ENCODE measurements at regions not wholly inside any gene's neighbourhood (a gene's known extent, or its start where the extent isn't known, plus 50 kb on each side); places are given as distances from the start of the nearest gene placed in this dataset.

- H3K27me3 ChIP-seq (replicated peaks in 2 of 5; ENCODE audit: control insufficient read depth in 4 of 5, insufficient read depth in 5 of 5, low read length in 4 of 5): no peaks in the 10 kb centered on the region
- ChIA-PET CTCF (no interaction called here), POLR2A (no interaction called here)
- 80% methylated on average over 1 of the region's 3 CpGs for WGBS (ENCODE audit: insufficient coverage)
- no peak overlapping the region for H3K4me3 ChIP-seq (ENCODE audit: control insufficient read depth in 1 of 7, extremely low read depth in 1 of 7, insufficient read depth in 4 of 7, low read depth in 2 of 7, low read length in 6 of 7)
- no peak for DNase-seq
- peaks cover 0 to 26% (median 16%) of the 10 kb centered on the region in 4 experiments for H3K4me1 ChIP-seq (ENCODE audit: control extremely low read depth in 1 of 4, control insufficient read depth in 4 of 4, insufficient read depth in 4 of 4, low read length in 3 of 4)
- H3K27ac ChIP-seq (ENCODE audit: insufficient read depth in 1 of 2, low read depth in 1 of 2, low read length in 2 of 2, poor library complexity in 1 of 2, severe bottlenecking in 2 of 2): no peak overlapping the region
- peaks cover 0 to 16% (median 0%) of the 10 kb centered on the region in 5 experiments for H3K9me3 ChIP-seq (ENCODE audit: control extremely low read depth in 1 of 5, control insufficient read depth in 4 of 5, insufficient read depth in 2 of 5, low read depth in 1 of 5, low read length in 4 of 5)
- H3K36me3 ChIP-seq (ENCODE audit: control insufficient read depth in 4 of 4, insufficient read depth in 4 of 4, low read length in 3 of 4): no peaks in the 10 kb centered on the region
Measured at GRCh38 chr4:176843710-176844109, 51.0 kb upstream of the VEGFC start.

GRCh38 chr4:176844448-176844847 lies 51.7 kb upstream of the VEGFC start:
- H3K4me3 ChIP-seq (ENCODE audit: control insufficient read depth in 1 of 7, extremely low read depth in 1 of 7, insufficient read depth in 4 of 7, low read depth in 2 of 7, low read length in 6 of 7): no peak overlapping the region
- WGBS (ENCODE audit: insufficient coverage): 93% methylated on average over 3 of the region's 4 CpGs
- no peak for DNase-seq
- no peaks in the 10 kb centered on the region for H3K36me3 ChIP-seq (ENCODE audit: control insufficient read depth in 4 of 4, insufficient read depth in 4 of 4, low read length in 3 of 4)
- ChIA-PET CTCF (interaction anchor here (1.4 kb wide), 1 partner anchor 19 kb away, joined by 3 read pairs; no protein-coding TSS in a partner anchor), POLR2A (no interaction called here)
- H3K27ac ChIP-seq (ENCODE audit: insufficient read depth in 1 of 2, low read depth in 1 of 2, low read length in 2 of 2, poor library complexity in 1 of 2, severe bottlenecking in 2 of 2): no peak overlapping the region
- peaks cover 0 to 16% (median 0%) of the 10 kb centered on the region in 5 experiments for H3K9me3 ChIP-seq (ENCODE audit: control extremely low read depth in 1 of 5, control insufficient read depth in 4 of 5, insufficient read depth in 2 of 5, low read depth in 1 of 5, low read length in 4 of 5)
- H3K27me3 ChIP-seq (replicated peaks in 2 of 5; ENCODE audit: control insufficient read depth in 4 of 5, insufficient read depth in 5 of 5, low read length in 4 of 5): no peaks in the 10 kb centered on the region
- peaks cover 0 to 23% (median 14%) of the 10 kb centered on the region in 4 experiments for H3K4me1 ChIP-seq (ENCODE audit: control extremely low read depth in 1 of 4, control insufficient read depth in 4 of 4, insufficient read depth in 4 of 4, low read length in 3 of 4)

GRCh38 chr4:176845636-176846035 lies 52.9 kb upstream of the VEGFC start:
- H3K9me3 ChIP-seq (ENCODE audit: control extremely low read depth in 1 of 5, control insufficient read depth in 4 of 5, insufficient read depth in 2 of 5, low read depth in 1 of 5, low read length in 4 of 5): peaks cover 0 to 16% (median 0%) of the 10 kb centered on the region in 5 experiments
- no peaks in the 10 kb centered on the region for H3K36me3 ChIP-seq (ENCODE audit: control insufficient read depth in 4 of 4, insufficient read depth in 4 of 4, low read length in 3 of 4)
- no peak overlapping the region for H3K27ac ChIP-seq (ENCODE audit: insufficient read depth in 1 of 2, low read depth in 1 of 2, low read length in 2 of 2, poor library complexity in 1 of 2, severe bottlenecking in 2 of 2)
- H3K27me3 ChIP-seq (replicated peaks in 2 of 5; ENCODE audit: control insufficient read depth in 4 of 5, insufficient read depth in 5 of 5, low read length in 4 of 5): no peaks in the 10 kb centered on the region
- CTCF ChIA-PET: interaction anchor here (0.6 to 1.4 kb wide), 2 partner anchors 21 to 36 kb away, joined by 3 read pairs; no protein-coding TSS in a partner anchor
- no peak overlapping the region for H3K4me3 ChIP-seq (ENCODE audit: control insufficient read depth in 1 of 7, extremely low read depth in 1 of 7, insufficient read depth in 4 of 7, low read depth in 2 of 7, low read length in 6 of 7)
- no peak for DNase-seq
- H3K4me1 ChIP-seq (ENCODE audit: control extremely low read depth in 1 of 4, control insufficient read depth in 4 of 4, insufficient read depth in 4 of 4, low read length in 3 of 4): peaks cover 0 to 12% (median 4%) of the 10 kb centered on the region in 4 experiments
- POLR2A ChIA-PET: no interaction called here
- WGBS (ENCODE audit: insufficient coverage): 100% methylated on average over 2 of the region's 2 CpGs

GRCh38 chr4:176849076-176849475 lies 56.4 kb upstream of the VEGFC start:
- ChIA-PET POLR2A (no interaction called here), CTCF (no interaction called here)
- no peaks in the 10 kb centered on the region for H3K27me3 ChIP-seq (replicated peaks in 2 of 5; ENCODE audit: control insufficient read depth in 4 of 5, insufficient read depth in 5 of 5, low read length in 4 of 5)
- H3K4me1 ChIP-seq (ENCODE audit: control extremely low read depth in 1 of 4, control insufficient read depth in 4 of 4, insufficient read depth in 4 of 4, low read length in 3 of 4): no peaks in the 10 kb centered on the region
- peak in 2 of 3 donors; percentile 20 to 30 for DNase-seq
- no peaks in the 10 kb centered on the region for H3K36me3 ChIP-seq (ENCODE audit: control insufficient read depth in 4 of 4, insufficient read depth in 4 of 4, low read length in 3 of 4)
- peaks cover 0 to 18% (median 0%) of the 10 kb centered on the region in 5 experiments for H3K9me3 ChIP-seq (ENCODE audit: control extremely low read depth in 1 of 5, control insufficient read depth in 4 of 5, insufficient read depth in 2 of 5, low read depth in 1 of 5, low read length in 4 of 5)
- H3K27ac ChIP-seq (ENCODE audit: insufficient read depth in 1 of 2, low read depth in 1 of 2, low read length in 2 of 2, poor library complexity in 1 of 2, severe bottlenecking in 2 of 2): no peak overlapping the region
- no peak overlapping the region for H3K4me3 ChIP-seq (ENCODE audit: control insufficient read depth in 1 of 7, extremely low read depth in 1 of 7, insufficient read depth in 4 of 7, low read depth in 2 of 7, low read length in 6 of 7)

GRCh38 chr4:176850436-176850835 lies 57.7 kb upstream of the VEGFC start:
- WGBS (ENCODE audit: insufficient coverage): no CpG with 5 or more reads among the region's 2 CpGs
- H3K27ac ChIP-seq (ENCODE audit: insufficient read depth in 1 of 2, low read depth in 1 of 2, low read length in 2 of 2, poor library complexity in 1 of 2, severe bottlenecking in 2 of 2): no peak overlapping the region
- CTCF ChIA-PET: no interaction called here

GRCh38 chr4:176856421-176856820 lies 63.7 kb upstream of the VEGFC start:
- Histone ChIP-seq H3K4me1 (ENCODE audit: control extremely low read depth in 1 of 4, control insufficient read depth in 4 of 4, insufficient read depth in 4 of 4, low read length in 3 of 4) (no peaks in the 10 kb centered on the region), H3K9me3 (ENCODE audit: control extremely low read depth in 1 of 5, control insufficient read depth in 4 of 5, insufficient read depth in 2 of 5, low read depth in 1 of 5, low read length in 4 of 5) (peaks cover 0 to 2% (median 0%) of the 10 kb centered on the region in 5 experiments), H3K27me3 (replicated peaks in 2 of 5; ENCODE audit: control insufficient read depth in 4 of 5, insufficient read depth in 5 of 5, low read length in 4 of 5) (no peaks in the 10 kb centered on the region), H3K4me3 (ENCODE audit: control insufficient read depth in 1 of 7, extremely low read depth in 1 of 7, insufficient read depth in 4 of 7, low read depth in 2 of 7, low read length in 6 of 7) (no peak overlapping the region), H3K27ac (ENCODE audit: insufficient read depth in 1 of 2, low read depth in 1 of 2, low read length in 2 of 2, poor library complexity in 1 of 2, severe bottlenecking in 2 of 2) (no peak overlapping the region), H3K36me3 (ENCODE audit: control insufficient read depth in 4 of 4, insufficient read depth in 4 of 4, low read length in 3 of 4) (no peaks in the 10 kb centered on the region)
- CTCF ChIA-PET: no interaction called here
- POLR2A ChIA-PET: no interaction called here
- no CpG with 5 or more reads among the region's 2 CpGs for WGBS (ENCODE audit: insufficient coverage)
- DNase-seq: no peak

More at GRCh38 chr4:176850436-176850835, 57.7 kb upstream of the VEGFC start:
- no peaks in the 10 kb centered on the region for H3K27me3 ChIP-seq (replicated peaks in 2 of 5; ENCODE audit: control insufficient read depth in 4 of 5, insufficient read depth in 5 of 5, low read length in 4 of 5)
- H3K9me3 ChIP-seq (ENCODE audit: control extremely low read depth in 1 of 5, control insufficient read depth in 4 of 5, insufficient read depth in 2 of 5, low read depth in 1 of 5, low read length in 4 of 5): peaks cover 0 to 10% (median 0%) of the 10 kb centered on the region in 5 experiments
- no peak for DNase-seq
- H3K4me3 ChIP-seq (ENCODE audit: control insufficient read depth in 1 of 7, extremely low read depth in 1 of 7, insufficient read depth in 4 of 7, low read depth in 2 of 7, low read length in 6 of 7): no peak overlapping the region
- H3K36me3 ChIP-seq (ENCODE audit: control insufficient read depth in 4 of 4, insufficient read depth in 4 of 4, low read length in 3 of 4): no peaks in the 10 kb centered on the region
- POLR2A ChIA-PET: no interaction called here
- no peaks in the 10 kb centered on the region for H3K4me1 ChIP-seq (ENCODE audit: control extremely low read depth in 1 of 4, control insufficient read depth in 4 of 4, insufficient read depth in 4 of 4, low read length in 3 of 4)

- POLR2A ChIA-PET: no interaction called here
- no peaks in the 10 kb centered on the region for H3K36me3 ChIP-seq (ENCODE audit: control insufficient read depth in 4 of 4, insufficient read depth in 4 of 4, low read length in 3 of 4)
- CTCF ChIA-PET: no interaction called here
Measured at GRCh38 chr4:176858839-176859238, 66.1 kb upstream of the VEGFC start.

More at GRCh38 chr4:176858839-176859238, 66.1 kb upstream of the VEGFC start:
- H3K9me3 ChIP-seq (ENCODE audit: control extremely low read depth in 1 of 5, control insufficient read depth in 4 of 5, insufficient read depth in 2 of 5, low read depth in 1 of 5, low read length in 4 of 5): peaks cover 0 to 3% (median 0%) of the 10 kb centered on the region in 5 experiments
- H3K27ac ChIP-seq (ENCODE audit: insufficient read depth in 1 of 2, low read depth in 1 of 2, low read length in 2 of 2, poor library complexity in 1 of 2, severe bottlenecking in 2 of 2): no peak overlapping the region
- no peaks in the 10 kb centered on the region for H3K27me3 ChIP-seq (replicated peaks in 2 of 5; ENCODE audit: control insufficient read depth in 4 of 5, insufficient read depth in 5 of 5, low read length in 4 of 5)
- H3K4me1 ChIP-seq (ENCODE audit: control extremely low read depth in 1 of 4, control insufficient read depth in 4 of 4, insufficient read depth in 4 of 4, low read length in 3 of 4): no peaks in the 10 kb centered on the region
- H3K4me3 ChIP-seq (ENCODE audit: control insufficient read depth in 1 of 7, extremely low read depth in 1 of 7, insufficient read depth in 4 of 7, low read depth in 2 of 7, low read length in 6 of 7): no peak overlapping the region
- no peak for DNase-seq

All from common myeloid progenitor, CD34-positive (primary cell).